Neural cell (in vitro differentiated cells): ENCODE measurements at regions not wholly inside any gene's neighbourhood (a gene's known extent, or its start where the extent isn't known, plus 50 kb on each side); places are given as distances from the start of the nearest gene placed in this dataset.

ENCODE experiments used
- CTCF ChIP-seq: fragments of 450-650 bp; IDR thresholded peaks from 2 replicates; pipeline ENCODE4 v1.5.1; 2014; ENCODE audit warnings: antibody characterized with exemption, mild to moderate bottlenecking, moderate library complexity; ENCODE audit not compliant: poor library complexity, severe bottlenecking
- EP300 ChIP-seq: fragments of 450-650 bp; conservative IDR thresholded peaks from 2 replicates; pipeline ENCODE4 v1.6.1; 2014; ENCODE audit warnings: antibody characterized with exemption, mild to moderate bottlenecking, moderate library complexity; ENCODE audit not compliant: poor library complexity, severe bottlenecking
- EZH2 ChIP-seq: fragments of 200-600, 300-800 bp; shearing (Covaris generic), sonication (generic); IDR thresholded peaks from 2 replicates; pipeline ENCODE4 v1.6.1; 2014; ENCODE audit warnings: antibody characterized with exemption, low read length, borderline replicate concordance, mild to moderate bottlenecking; ENCODE audit not compliant: insufficient read depth, poor library complexity, severe bottlenecking
- MXI1 ChIP-seq: fragments of 450-650 bp; conservative IDR thresholded peaks from 2 replicates; pipeline ENCODE4 v1.6.1; 2014; ENCODE audit warnings: antibody characterized with exemption, mild to moderate bottlenecking; ENCODE audit not compliant: poor library complexity, severe bottlenecking
- POLR2AphosphoS5 ChIP-seq: IDR thresholded peaks from 2 replicates; pipeline ENCODE4 v1.6.1; 2012
- RAD21 ChIP-seq: fragments of 450-650 bp; conservative IDR thresholded peaks from 2 replicates; pipeline ENCODE4 v1.6.1; 2014; ENCODE audit warnings: antibody characterized with exemption, mild to moderate bottlenecking, moderate library complexity
- SMC3 ChIP-seq: fragments of 450-650 bp; conservative IDR thresholded peaks from 2 replicates; pipeline ENCODE4 v1.6.1; 2014; ENCODE audit warnings: antibody characterized with exemption, mild to moderate bottlenecking, moderate library complexity; ENCODE audit not compliant: poor library complexity
- TF ChIP-seq, protein P1 (sequence below): IDR thresholded peaks from 2 replicates; pipeline ENCODE4 v1.6.1; 2012; ENCODE audit warnings: borderline replicate concordance

DNA sequence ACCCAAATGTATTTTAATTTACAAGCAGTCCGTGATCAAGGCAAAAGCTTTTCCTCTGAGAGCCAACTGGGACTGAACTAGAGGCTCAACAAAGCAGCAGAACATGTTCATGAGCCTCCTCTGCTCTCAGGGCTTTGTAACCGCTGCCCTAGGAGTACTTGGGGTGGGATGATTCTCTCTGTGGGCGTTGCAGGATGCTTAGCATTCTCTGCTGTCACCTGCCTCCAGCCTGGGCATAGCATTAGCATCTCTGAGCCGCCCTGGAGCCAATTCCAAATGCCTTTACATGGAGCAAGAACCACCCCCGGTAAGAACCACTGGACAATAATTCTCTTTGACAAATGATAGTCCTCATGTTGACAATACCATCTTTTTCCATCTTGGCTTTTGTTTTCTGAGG is 237.6 kb upstream of the CDH4 start:
- TF ChIP-seq CTCF = no peak
- TF ChIP-seq RAD21 = no peak
- no peak for TF ChIP-seq POLR2AphosphoS5
- TF ChIP-seq EP300 = no peak
- no peak for TF ChIP-seq SMC3
- TF ChIP-seq, protein P1, sequence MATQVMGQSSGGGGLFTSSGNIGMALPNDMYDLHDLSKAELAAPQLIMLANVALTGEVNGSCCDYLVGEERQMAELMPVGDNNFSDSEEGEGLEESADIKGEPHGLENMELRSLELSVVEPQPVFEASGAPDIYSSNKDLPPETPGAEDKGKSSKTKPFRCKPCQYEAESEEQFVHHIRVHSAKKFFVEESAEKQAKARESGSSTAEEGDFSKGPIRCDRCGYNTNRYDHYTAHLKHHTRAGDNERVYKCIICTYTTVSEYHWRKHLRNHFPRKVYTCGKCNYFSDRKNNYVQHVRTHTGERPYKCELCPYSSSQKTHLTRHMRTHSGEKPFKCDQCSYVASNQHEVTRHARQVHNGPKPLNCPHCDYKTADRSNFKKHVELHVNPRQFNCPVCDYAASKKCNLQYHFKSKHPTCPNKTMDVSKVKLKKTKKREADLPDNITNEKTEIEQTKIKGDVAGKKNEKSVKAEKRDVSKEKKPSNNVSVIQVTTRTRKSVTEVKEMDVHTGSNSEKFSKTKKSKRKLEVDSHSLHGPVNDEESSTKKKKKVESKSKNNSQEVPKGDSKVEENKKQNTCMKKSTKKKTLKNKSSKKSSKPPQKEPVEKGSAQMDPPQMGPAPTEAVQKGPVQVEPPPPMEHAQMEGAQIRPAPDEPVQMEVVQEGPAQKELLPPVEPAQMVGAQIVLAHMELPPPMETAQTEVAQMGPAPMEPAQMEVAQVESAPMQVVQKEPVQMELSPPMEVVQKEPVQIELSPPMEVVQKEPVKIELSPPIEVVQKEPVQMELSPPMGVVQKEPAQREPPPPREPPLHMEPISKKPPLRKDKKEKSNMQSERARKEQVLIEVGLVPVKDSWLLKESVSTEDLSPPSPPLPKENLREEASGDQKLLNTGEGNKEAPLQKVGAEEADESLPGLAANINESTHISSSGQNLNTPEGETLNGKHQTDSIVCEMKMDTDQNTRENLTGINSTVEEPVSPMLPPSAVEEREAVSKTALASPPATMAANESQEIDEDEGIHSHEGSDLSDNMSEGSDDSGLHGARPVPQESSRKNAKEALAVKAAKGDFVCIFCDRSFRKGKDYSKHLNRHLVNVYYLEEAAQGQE = no peak
- no peak for TF ChIP-seq EZH2
- no peak for TF ChIP-seq MXI1
